ENCODE measurements at regions not wholly inside any gene's neighbourhood (a gene's known extent, or its start where the extent isn't known, plus 50 kb on each side); places are given as distances from the start of the nearest gene placed in this dataset.

DNA sequence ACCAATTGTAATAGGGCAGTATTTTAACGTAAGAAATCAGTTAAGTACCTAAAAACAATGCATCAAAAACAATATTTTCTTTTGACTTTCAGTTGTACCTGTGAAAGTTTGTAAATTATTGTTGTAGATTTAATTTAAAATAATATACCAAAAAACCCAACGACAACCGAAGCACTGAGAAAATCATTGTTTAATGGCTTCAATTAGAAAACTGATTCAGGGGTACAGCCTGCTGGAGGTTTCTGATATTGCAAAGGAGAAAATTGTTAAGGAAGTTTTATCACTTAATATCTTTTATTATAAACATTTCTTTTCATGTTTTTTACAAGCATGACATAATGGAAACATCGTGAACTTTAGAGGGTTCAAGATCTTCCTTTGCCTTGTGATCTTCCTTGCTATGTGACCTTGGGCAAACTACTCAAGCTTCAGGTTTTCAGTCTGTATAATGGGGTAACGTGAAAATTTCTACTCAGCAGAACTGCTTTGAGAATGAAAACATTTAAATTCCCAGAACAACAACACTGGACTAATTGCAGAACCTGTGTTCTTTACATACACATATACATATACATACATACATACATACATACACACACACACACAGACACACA is 76.3 kb upstream of the GLS start:
- ATAC-seq (replicated peaks in 6 of 8): no peak
- 19 to 90% (median 63%) methylated on average over 4 to 5 of the region's 5 CpGs for WGBS, 10 experiments
- in situ Hi-C loops (cut with MboI; ENCODE audit: low pct_unique_long_range_greater_than_20kb in 2 of 9, low sequenced_read_pairs in 9 of 9, unreplicated experiment in 9 of 9): loop anchor here in 1 of 9 experiments (25.0 kb wide), 1 partner anchor 717 kb away; no protein-coding TSS in a partner anchor
- H3K4me3 ChIP-seq: no peak overlapping the region
- peaks cover 0 to 7% of the 10 kb centered on the region in 2 donors for H3K4me1 ChIP-seq (replicated peaks in 1 of 2)
- H3K27ac ChIP-seq: no peak overlapping the region

DNA sequence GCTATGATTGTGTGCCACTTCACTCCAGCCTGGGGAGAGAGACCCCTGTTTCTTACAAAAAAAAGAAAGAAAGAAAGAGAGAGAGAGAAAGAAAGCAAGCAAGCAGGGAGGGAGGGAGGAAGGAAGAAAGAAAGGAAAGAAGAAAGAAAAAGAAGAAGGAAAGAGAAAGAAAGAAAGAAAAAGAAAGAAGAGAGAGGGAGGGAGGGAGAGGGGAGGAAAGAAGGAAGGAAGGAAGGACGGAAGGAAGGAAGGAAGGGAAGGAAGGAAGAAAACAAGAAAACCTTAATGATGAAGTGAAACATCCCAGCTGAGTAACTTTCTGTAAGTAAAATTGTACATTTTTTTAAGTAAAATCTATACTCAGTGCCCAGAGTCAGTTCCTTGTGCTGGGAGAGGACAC is 75.5 kb upstream of the GLS start:
- H3K27ac ChIP-seq: no peak overlapping the region
- no peak for ATAC-seq (replicated peaks in 6 of 8)
- in situ Hi-C loops (cut with MboI; ENCODE audit: low pct_unique_long_range_greater_than_20kb in 2 of 9, low sequenced_read_pairs in 9 of 9, unreplicated experiment in 9 of 9): loop anchor here in 1 of 9 experiments (25.0 kb wide), 1 partner anchor 718 kb away; no protein-coding TSS in a partner anchor
- peaks cover 0 to 7% of the 10 kb centered on the region in 2 donors for H3K4me1 ChIP-seq (replicated peaks in 1 of 2)
- WGBS, 10 experiments: 40 to 94% (median 78%) methylated on average over 1 of the region's 1 CpG; no CpG with 5 or more reads in 4 of the 10 experiments
- no peak overlapping the region for H3K4me3 ChIP-seq

GRCh38 chr2:190805843-190806242 is 74.8 kb upstream of the GLS start:
- no peak overlapping the region for H3K27ac ChIP-seq
- H3K4me1 ChIP-seq (replicated peaks in 1 of 2): peaks cover 0 to 7% of the 10 kb centered on the region in 2 donors
- WGBS, 10 experiments: 14 to 85% (median 83%) methylated on average over 1 to 3 of the region's 3 CpGs; no CpG with 5 or more reads in 3 of the 10 experiments
- no peak overlapping the region for H3K4me3 ChIP-seq
- ATAC-seq (replicated peaks in 6 of 8): no peak
- in situ Hi-C loops (cut with MboI; ENCODE audit: low pct_unique_long_range_greater_than_20kb in 2 of 9, low sequenced_read_pairs in 9 of 9, unreplicated experiment in 9 of 9): loop anchor here in 1 of 9 experiments (25.0 kb wide), 1 partner anchor 719 kb away; no protein-coding TSS in a partner anchor

DNA sequence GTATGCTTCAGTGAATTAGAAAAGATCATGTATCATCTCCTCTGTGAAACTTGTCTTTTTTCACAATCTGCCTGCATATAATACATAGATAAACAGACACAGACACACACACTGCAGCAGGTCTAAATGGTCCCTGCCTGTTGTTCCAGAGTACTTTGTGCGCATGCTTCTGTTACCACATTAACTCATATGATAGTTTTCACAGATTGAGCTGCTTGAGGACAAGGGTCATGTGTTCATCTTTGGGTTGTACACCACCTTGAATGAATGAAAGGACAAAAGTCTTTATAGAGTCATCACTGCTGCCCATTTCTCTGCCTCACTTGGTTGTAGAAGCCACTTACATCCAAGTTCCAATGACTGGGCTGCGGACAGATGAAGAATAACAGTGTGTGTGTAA is 72.7 kb upstream of the GLS start:
- Histone ChIP-seq H3K27ac (no peak overlapping the region), H3K4me1 (replicated peaks in 1 of 2) (no peaks in the 10 kb centered on the region), H3K4me3 (no peak overlapping the region)
- peak in 2 of 8 experiments; percentile 35 to 40 for ATAC-seq (replicated peaks in 6 of 8)
- in situ Hi-C loops (cut with MboI; ENCODE audit: low pct_unique_long_range_greater_than_20kb in 2 of 9, low sequenced_read_pairs in 9 of 9, unreplicated experiment in 9 of 9): loop anchor here in 1 of 9 experiments (25.0 kb wide), 1 partner anchor 721 kb away; no protein-coding TSS in a partner anchor
- WGBS, 10 experiments: 80 to 100% (median 100%) methylated on average over 1 to 2 of the region's 2 CpGs; no CpG with 5 or more reads in 3 of the 10 experiments

- no peak for ATAC-seq (replicated peaks in 6 of 8)
- no peak overlapping the region for H3K4me3 ChIP-seq
- no peaks in the 10 kb centered on the region for H3K4me1 ChIP-seq (replicated peaks in 1 of 2)
- in situ Hi-C loops (cut with MboI; ENCODE audit: low pct_unique_long_range_greater_than_20kb in 2 of 9, low sequenced_read_pairs in 9 of 9, unreplicated experiment in 9 of 9): loop anchor here in 1 of 9 experiments (25.0 kb wide), 1 partner anchor 722 kb away; no protein-coding TSS in a partner anchor
- WGBS, 10 experiments: 47 to 94% (median 80%) methylated on average over 1 to 5 of the region's 5 CpGs; no CpG with 5 or more reads in 2 of the 10 experiments
- H3K27ac ChIP-seq: no peak overlapping the region
Measured at GRCh38 chr2:190809139-190809764, 71.4 kb upstream of the GLS start.

DNA sequence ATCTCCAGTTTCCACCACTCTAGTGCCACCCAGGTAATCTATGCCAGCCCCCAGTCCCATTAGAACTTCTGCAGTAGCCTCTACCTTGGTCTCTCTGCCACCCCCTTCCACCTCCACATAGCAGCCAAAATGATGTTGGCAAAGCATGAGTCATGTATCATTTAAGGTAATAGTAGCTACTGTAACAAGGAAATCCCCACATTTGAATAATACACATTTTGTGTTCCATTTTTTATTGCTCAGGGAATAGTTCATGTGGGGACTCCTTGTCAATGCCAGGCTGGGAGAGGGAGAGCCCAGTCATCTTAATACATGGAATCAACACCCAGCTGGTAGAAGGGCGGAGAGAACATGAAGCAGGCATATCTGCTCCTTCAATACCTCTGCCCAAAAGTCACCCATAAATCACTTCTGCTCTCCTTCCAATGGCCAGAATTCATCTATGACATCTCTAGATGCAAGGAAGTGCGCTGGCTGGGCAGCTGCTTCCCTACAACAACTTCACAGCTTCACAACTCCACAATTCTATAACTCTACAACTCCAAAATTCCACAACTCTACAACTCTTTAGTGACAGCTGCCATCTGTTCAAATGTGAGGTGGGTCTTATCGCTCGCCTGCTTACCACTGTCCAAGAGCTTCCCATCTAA is 70.6 kb upstream of the GLS start:
- Histone ChIP-seq H3K4me3 (no peak overlapping the region), H3K27ac (no peak overlapping the region), H3K4me1 (replicated peaks in 1 of 2) (no peaks in the 10 kb centered on the region)
- peak in 3 of 8 experiments; percentile 28 to 70 (median 44) for ATAC-seq (replicated peaks in 6 of 8)
- 63 to 91% (median 78%) methylated on average over 3 to 4 of the region's 4 CpGs; no CpG with 5 or more reads in 5 of the 10 experiments for WGBS, 10 experiments
- in situ Hi-C loops (cut with MboI; ENCODE audit: low pct_unique_long_range_greater_than_20kb in 2 of 9, low sequenced_read_pairs in 9 of 9, unreplicated experiment in 9 of 9): loop anchor here in 1 of 9 experiments (25.0 kb wide), 1 partner anchor 723 kb away; no protein-coding TSS in a partner anchor

DNA sequence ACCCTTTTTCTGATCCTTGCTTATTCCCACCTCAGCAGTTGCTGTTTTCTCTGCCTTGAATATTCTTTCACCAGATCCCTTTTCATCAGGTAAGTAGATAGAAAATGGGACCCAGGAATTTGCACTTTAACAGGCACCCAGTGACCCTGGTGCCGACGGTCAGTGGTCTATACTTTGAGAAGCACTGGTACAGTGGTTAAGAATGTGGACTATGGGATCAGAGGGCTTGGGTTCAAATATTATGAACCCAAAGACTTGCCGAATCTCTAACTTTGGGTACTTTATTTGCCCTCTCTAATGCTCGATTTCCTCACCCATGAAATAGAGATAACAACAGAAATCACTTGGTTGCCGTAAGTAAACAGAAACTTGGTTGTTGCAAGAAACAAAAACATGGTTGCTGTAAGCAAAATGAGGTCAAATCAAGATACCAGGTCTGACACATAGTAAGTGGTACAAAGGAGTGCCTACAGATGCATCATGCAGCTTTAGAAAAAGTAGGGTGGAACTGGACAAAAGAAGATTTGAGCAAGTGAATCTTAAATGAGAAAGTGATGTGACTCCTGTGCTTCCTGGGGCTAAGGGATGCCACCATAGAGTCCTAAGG is 69.5 kb upstream of the GLS start:
- in situ Hi-C loops (cut with MboI; ENCODE audit: low pct_unique_long_range_greater_than_20kb in 2 of 9, low sequenced_read_pairs in 9 of 9, unreplicated experiment in 9 of 9): loop anchor here in 1 of 9 experiments (25.0 kb wide), 1 partner anchor 724 kb away; no protein-coding TSS in a partner anchor
- no peak overlapping the region for H3K4me3 ChIP-seq
- 48 to 100% (median 80%) methylated on average over 1 to 5 of the region's 5 CpGs; no CpG with 5 or more reads in 3 of the 10 experiments for WGBS, 10 experiments
- no peaks in the 10 kb centered on the region for H3K4me1 ChIP-seq (replicated peaks in 1 of 2)
- no peak for ATAC-seq (replicated peaks in 6 of 8)
- H3K27ac ChIP-seq: no peak overlapping the region

GRCh38 chr2:190811811-190812210 is 68.8 kb upstream of the GLS start:
- ATAC-seq (replicated peaks in 6 of 8): no peak

DNA sequence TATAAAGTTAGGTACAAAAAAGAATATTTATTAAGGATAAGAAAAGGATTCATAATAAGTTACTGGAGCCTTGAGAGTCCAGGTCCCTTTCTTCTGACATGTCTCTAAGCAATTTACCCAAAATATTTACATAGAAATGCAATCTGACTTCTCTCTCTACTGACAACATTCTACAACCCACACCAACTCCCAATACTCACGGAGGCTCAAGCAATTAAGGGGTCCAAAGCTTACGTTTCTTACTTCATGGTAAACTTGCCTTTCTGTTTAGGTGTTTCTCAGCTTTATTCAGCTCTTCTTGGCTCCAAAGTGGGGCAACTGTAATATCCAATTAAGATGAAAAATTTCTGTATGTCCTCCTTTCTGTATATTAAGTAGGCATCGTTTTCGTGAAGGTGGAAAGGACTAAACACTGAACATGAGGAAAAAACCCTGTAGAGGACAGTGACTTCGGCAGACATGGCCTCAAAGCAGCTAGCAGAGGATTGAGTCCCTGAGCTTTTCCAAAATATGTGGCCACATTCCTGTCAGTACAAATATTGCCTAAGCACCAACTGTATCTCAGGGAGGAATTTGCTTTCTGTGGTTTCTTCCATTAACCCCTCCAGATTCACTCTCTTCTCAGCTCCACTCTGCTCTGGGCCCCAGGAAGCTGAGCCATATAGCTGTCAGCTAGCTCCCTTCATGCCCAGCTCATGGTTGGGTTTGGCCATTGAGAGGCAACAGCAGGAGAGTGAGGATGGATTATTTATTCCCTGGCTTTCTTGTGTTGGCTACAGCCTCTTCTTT is 67.9 kb upstream of the GLS start:
- 69 to 100% (median 83%) methylated on average over 1 to 5 of the region's 5 CpGs for WGBS, 10 experiments
- Histone ChIP-seq H3K4me1 (replicated peaks in 1 of 2) (no peaks in the 10 kb centered on the region), H3K27ac (no peak overlapping the region), H3K4me3 (no peak overlapping the region)
- ATAC-seq (replicated peaks in 6 of 8): no peak
- in situ Hi-C loops (cut with MboI; ENCODE audit: low pct_unique_long_range_greater_than_20kb in 2 of 9, low sequenced_read_pairs in 9 of 9, unreplicated experiment in 9 of 9): loop anchor here in 1 of 9 experiments (25.0 kb wide), 1 partner anchor 725 kb away; no protein-coding TSS in a partner anchor

More at GRCh38 chr2:190811811-190812210, 68.8 kb upstream of the GLS start:
- H3K27ac ChIP-seq: no peak overlapping the region
- H3K4me3 ChIP-seq: no peak overlapping the region
- no peaks in the 10 kb centered on the region for H3K4me1 ChIP-seq (replicated peaks in 1 of 2)
- in situ Hi-C loops (cut with MboI; ENCODE audit: low pct_unique_long_range_greater_than_20kb in 2 of 9, low sequenced_read_pairs in 9 of 9, unreplicated experiment in 9 of 9): loop anchor here in 1 of 9 experiments (25.0 kb wide), 1 partner anchor 725 kb away; no protein-coding TSS in a partner anchor

DNA sequence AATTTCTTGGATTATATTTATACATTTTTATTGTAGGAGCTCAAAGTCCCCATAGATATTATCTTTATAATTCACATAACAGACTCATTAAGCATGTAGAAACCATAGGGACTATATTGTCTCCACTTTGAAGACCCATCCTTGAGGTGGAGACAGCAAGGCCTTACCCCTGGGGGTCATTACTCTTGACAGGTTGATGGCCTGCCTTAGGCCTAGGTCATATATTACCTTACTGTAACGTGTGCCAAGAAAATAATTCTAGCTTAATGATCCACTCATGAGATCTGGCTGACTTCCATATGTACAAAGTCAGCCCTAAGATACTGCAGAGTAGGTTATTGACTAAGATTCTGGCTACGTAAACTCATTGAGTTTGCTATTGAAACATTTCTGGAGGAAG is 65.4 kb upstream of the GLS start:
- Histone ChIP-seq H3K27ac (no peak overlapping the region), H3K4me3 (no peak overlapping the region), H3K4me1 (replicated peaks in 1 of 2) (no peaks in the 10 kb centered on the region)
- ATAC-seq (replicated peaks in 6 of 8): peak in 1 of 8 experiments; percentile 91
- in situ Hi-C loops (cut with MboI; ENCODE audit: low pct_unique_long_range_greater_than_20kb in 2 of 9, low sequenced_read_pairs in 9 of 9, unreplicated experiment in 9 of 9): loop anchor here in 1 of 9 experiments (25.0 kb wide), 1 partner anchor 728 kb away; no protein-coding TSS in a partner anchor
- WGBS, 10 experiments: 0 to 100% (median 79%) methylated on average over 1 to 2 of the region's 2 CpGs

- peaks cover 0 to 8% of the 10 kb centered on the region in 2 donors for H3K4me1 ChIP-seq (replicated peaks in 1 of 2)
- no peak overlapping the region for H3K27ac ChIP-seq
- no peak overlapping the region for H3K4me3 ChIP-seq
- ATAC-seq (replicated peaks in 6 of 8): no peak
- in situ Hi-C loops (cut with MboI; ENCODE audit: low pct_unique_long_range_greater_than_20kb in 2 of 9, low sequenced_read_pairs in 9 of 9, unreplicated experiment in 9 of 9): loop anchor here in 1 of 9 experiments (25.0 kb wide), 1 partner anchor 730 kb away; no protein-coding TSS in a partner anchor
Measured at GRCh38 chr2:190817082-190817481, 63.5 kb upstream of the GLS start.

- in situ Hi-C loops (cut with MboI; ENCODE audit: low pct_unique_long_range_greater_than_20kb in 2 of 9, low sequenced_read_pairs in 9 of 9, unreplicated experiment in 9 of 9): loop anchor here in 1 of 9 experiments (25.0 kb wide), 1 partner anchor 733 kb away; no protein-coding TSS in a partner anchor
- 0 to 93% (median 67%) methylated on average over 1 to 3 of the region's 3 CpGs; no CpG with 5 or more reads in 1 of the 10 experiments for WGBS, 10 experiments
- ATAC-seq (replicated peaks in 6 of 8): peak in 3 of 8 experiments; percentile 47 to 95 (median 93)
- Histone ChIP-seq H3K27ac (no peak overlapping the region), H3K4me1 (replicated peaks in 1 of 2) (peaks cover 0 to 8% of the 10 kb centered on the region in 2 donors), H3K4me3 (no peak overlapping the region)
Measured at GRCh38 chr2:190819840-190820301, 60.8 kb upstream of the GLS start.

Measured in motor neuron (in vitro differentiated cells).